Ovary (tissue), 7 donors: ENCODE measurements at regions not wholly inside any gene's neighbourhood (a gene's known extent, or its start where the extent isn't known, plus 50 kb on each side); places are given as distances from the start of the nearest gene placed in this dataset.
"Not testable (repeated sequence)": the region's sequence is repeated elsewhere in the genome, so short reads cannot be mapped to it uniquely, and the experiment has no call there.

Source experiments
- DNase-seq, 5 donors: peaks; one replicate each; pipeline ENCODE4 v3.0.0-alpha.2; 2019 to 2020
- H3K27ac ChIP-seq, 2 donors: fragments of 200-600 bp; one replicate each; pipeline versions ENCODE4 v1.5.1 to v1.8.0; 2019 to 2022
- H3K27me3 ChIP-seq: fragments of 200-600 bp; one replicate; pipeline ENCODE4 v1.8.0; 2022
- H3K36me3 ChIP-seq: fragments of 200-600 bp; sonication (generic); one replicate; pipeline ENCODE4 v1.5.1; 2019
- H3K4me1 ChIP-seq: one replicate; pipeline ENCODE4 v1.8.1; 2013; ENCODE audit warnings: mild to moderate bottlenecking, moderate library complexity; ENCODE audit not compliant: insufficient read depth
- H3K4me3 ChIP-seq: fragments of 200-600 bp; sonication (generic); one replicate; pipeline ENCODE4 v1.5.1; 2017
- H3K9me3 ChIP-seq, 2 donors: fragments of 200-600 bp in 1 of 2; sonication (generic) in 1 of 2; one replicate each; pipeline versions ENCODE4 v1.5.1 to v1.8.1; 2013 to 2019; ENCODE audit warnings: mild to moderate bottlenecking in 1 of 2, moderate library complexity in 1 of 2
- CTCF ChIP-seq, 3 donors: fragments of 450-650 bp in 2 of 3; fragments of 200-600 bp in 1 of 3; IDR thresholded peaks; one replicate each; pipeline versions ENCODE4 v1.5.1 to v1.8.0; 2016 to 2022; ENCODE audit warnings: antibody characterized with exemption in 3 of 3, mild to moderate bottlenecking in 1 of 3
- EP300 ChIP-seq: sonication (generic); formaldehyde crosslinking; IDR thresholded peaks from one replicate; pipeline ENCODE4 v1.6.1; 2017; ENCODE audit warnings: antibody characterized with exemption
- POLR2A ChIP-seq: fragments of 450-650 bp; IDR thresholded peaks from one replicate; pipeline ENCODE4 v1.6.1; 2017; ENCODE audit warnings: antibody characterized with exemption, mild to moderate bottlenecking, moderate library complexity
- WGBS, 3 donors: extraction: QIAGEN DNeasy Blood & Tissue Kit in 1 of 3; methylation state at CpG; one replicate each; pipeline versions ENCODE4 v1.1.5 to v1.1.7; 2013 to 2017; 5-methylcytosine and 5-hydroxymethylcytosine counted together
- intact Hi-C, 4 donors: fragments of 100-400 bp; cut with DNase I; formaldehyde crosslinking; loops; one replicate each; pipeline versions ENCODE4 v1.11.0 to v1.15.1; 2022 to 2023
- donor health status: DM: no; HTN: no; CAD: no; lungs with moderate emphysema.
- donor health status: DM: no; HTN: no; CAD: no.
- donor health status: Bipolar disorder and iron deficiency.
- donor health status: DM: no; HTN: no; CAD: no.
- donor health status: DM: yes; HTN: yes; CAD: no.

DNA sequence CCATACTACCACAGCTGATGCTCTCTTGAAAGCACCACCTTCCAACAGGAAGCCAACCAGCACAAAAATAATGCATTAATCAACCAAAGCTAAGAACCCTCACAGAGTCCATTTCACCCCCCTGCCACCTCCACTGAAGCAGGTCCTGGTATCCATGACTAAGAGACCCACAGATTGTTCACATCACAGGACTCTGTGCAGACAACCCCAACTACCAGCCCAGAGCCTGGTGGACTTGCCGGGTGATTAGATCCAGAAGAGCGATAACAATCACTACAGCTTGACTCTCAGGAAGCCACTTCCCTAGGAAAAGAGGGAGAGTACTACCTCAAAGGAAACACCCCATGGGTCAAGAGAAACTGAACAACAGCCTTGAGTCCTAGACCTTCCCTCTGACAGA lies 528.1 kb downstream of the KIF20B start:
- WGBS, 3 donors = 94 to 97% (median 96%) methylated on average over 2 of the region's 2 CpGs
- H3K4me3 ChIP-seq = no peak overlapping the region
- no peak for TF ChIP-seq CTCF (IDR thresholded peaks at IDR 0.05)
- TF ChIP-seq POLR2A = no peak
- no peak for TF ChIP-seq EP300
- no peaks in the 10 kb centered on the region for H3K36me3 ChIP-seq
- no peak for DNase-seq
- H3K4me1 ChIP-seq = no peaks in the 10 kb centered on the region
- no peaks in the 10 kb centered on the region for H3K27me3 ChIP-seq
- no peaks in the 10 kb centered on the region for H3K9me3 ChIP-seq
- no peak overlapping the region for H3K27ac ChIP-seq
- intact Hi-C loops = no loop called here

- H3K4me1 ChIP-seq, H3K27ac ChIP-seq, DNase-seq, intact Hi-C loops, H3K27me3 ChIP-seq, H3K9me3 ChIP-seq, H3K4me3 ChIP-seq, H3K36me3 ChIP-seq: not testable (repeated sequence)
- WGBS, 3 donors = 47 to 60% (median 52%) methylated on average over 1 of the region's 1 CpG
Measured at GRCh38 chr10:90233805-90234204, 532.4 kb downstream of the KIF20B start.

- no peak for DNase-seq
- Histone ChIP-seq H3K27ac (no peak overlapping the region), H3K36me3 (no peaks in the 10 kb centered on the region), H3K4me3 (no peak overlapping the region), H3K9me3 (no peaks in the 10 kb centered on the region), H3K27me3 (no peaks in the 10 kb centered on the region), H3K4me1 (no peaks in the 10 kb centered on the region)
- no peak for TF ChIP-seq EP300
- no peak for TF ChIP-seq POLR2A
- no peak for TF ChIP-seq CTCF (IDR thresholded peaks at IDR 0.05)
- intact Hi-C loops = no loop called here
- 31 to 45% (median 39%) methylated on average over 2 of the region's 2 CpGs for whole genome bisulfite sequencing, 3 donors
Measured at GRCh38 chr10:90245623-90246022, 544.2 kb downstream of the KIF20B start.

DNA sequence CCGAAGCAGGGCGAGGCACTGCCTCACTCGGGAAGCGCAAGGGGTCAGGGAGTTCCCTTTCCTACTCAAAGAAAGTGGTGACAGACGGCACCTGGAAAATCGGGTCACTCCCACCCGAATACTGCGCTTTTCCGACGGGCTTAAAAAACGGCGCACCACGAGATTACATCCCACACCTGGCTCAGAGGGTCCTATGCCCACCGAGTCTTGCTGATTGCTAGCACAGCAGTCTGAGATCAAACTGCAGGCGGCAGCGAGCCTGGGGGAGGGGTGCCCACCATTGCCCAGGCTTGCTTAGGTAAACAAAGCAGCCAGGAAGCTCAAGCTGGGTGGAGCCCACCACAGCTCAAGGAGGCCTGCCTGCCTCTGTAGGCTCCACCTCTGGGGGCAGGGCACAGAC lies 549.4 kb downstream of the KIF20B start:
- H3K36me3 ChIP-seq, H3K27me3 ChIP-seq, DNase-seq, H3K4me3 ChIP-seq, H3K27ac ChIP-seq, intact Hi-C loops, H3K9me3 ChIP-seq, H3K4me1 ChIP-seq: not testable (repeated sequence)
- WGBS, 3 donors = 82 to 93% (median 86%) methylated on average over 16 of the region's 16 CpGs

- 53 to 57% (median 54%) methylated on average over 2 of the region's 2 CpGs for WGBS, 3 donors
- no peak overlapping the region for H3K4me3 ChIP-seq
- H3K9me3 ChIP-seq = no peaks in the 10 kb centered on the region
- TF ChIP-seq CTCF (IDR thresholded peaks at IDR 0.05) = no peak
- no peak for TF ChIP-seq POLR2A
- no peak for TF ChIP-seq EP300
- no peaks in the 10 kb centered on the region for H3K36me3 ChIP-seq
- no peaks in the 10 kb centered on the region for H3K27me3 ChIP-seq
- H3K4me1 ChIP-seq = no peaks in the 10 kb centered on the region
- no peak overlapping the region for H3K27ac ChIP-seq
- no peak for DNase-seq
- intact Hi-C loops = no loop called here
Measured at GRCh38 chr10:90269699-90270098, 568.3 kb downstream of the KIF20B start.
